GM12874 (cell line): ENCODE measurements at regions not wholly inside any gene's neighbourhood (a gene's known extent, or its start where the extent isn't known, plus 50 kb on each side); places are given as distances from the start of the nearest gene placed in this dataset.

Experiments used
- TF ChIP-seq, protein P1 (sequence below): IDR thresholded peaks from 2 replicates; pipeline ENCODE4 v1.5.1; 2011; ENCODE audit warnings: low read depth, mild to moderate bottlenecking, control low read depth, low read length, moderate library complexity; ENCODE audit not compliant: insufficient read depth

DNA sequence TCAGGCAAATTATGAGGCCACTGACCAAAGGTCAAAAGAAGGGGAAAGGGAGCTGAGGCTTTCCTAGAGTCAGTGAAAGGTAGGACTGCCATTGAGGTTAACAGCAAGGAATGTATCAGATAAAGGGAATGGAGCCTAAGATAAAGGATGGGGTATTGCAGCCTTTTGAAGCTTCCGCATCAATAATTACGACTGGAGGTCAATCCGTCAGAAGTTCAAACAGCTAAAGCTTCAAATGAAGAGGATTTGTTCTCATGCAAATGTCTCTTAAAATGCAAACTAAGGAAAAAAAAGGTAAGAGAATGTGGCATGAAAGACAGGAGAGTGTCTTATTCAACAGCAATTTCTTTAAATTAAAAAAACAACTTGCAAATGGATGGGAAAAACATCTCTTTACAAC, 341.1 kb upstream of the RGMB start:
- TF ChIP-seq, protein P1, sequence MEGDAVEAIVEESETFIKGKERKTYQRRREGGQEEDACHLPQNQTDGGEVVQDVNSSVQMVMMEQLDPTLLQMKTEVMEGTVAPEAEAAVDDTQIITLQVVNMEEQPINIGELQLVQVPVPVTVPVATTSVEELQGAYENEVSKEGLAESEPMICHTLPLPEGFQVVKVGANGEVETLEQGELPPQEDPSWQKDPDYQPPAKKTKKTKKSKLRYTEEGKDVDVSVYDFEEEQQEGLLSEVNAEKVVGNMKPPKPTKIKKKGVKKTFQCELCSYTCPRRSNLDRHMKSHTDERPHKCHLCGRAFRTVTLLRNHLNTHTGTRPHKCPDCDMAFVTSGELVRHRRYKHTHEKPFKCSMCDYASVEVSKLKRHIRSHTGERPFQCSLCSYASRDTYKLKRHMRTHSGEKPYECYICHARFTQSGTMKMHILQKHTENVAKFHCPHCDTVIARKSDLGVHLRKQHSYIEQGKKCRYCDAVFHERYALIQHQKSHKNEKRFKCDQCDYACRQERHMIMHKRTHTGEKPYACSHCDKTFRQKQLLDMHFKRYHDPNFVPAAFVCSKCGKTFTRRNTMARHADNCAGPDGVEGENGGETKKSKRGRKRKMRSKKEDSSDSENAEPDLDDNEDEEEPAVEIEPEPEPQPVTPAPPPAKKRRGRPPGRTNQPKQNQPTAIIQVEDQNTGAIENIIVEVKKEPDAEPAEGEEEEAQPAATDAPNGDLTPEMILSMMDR, result no peak

DNA sequence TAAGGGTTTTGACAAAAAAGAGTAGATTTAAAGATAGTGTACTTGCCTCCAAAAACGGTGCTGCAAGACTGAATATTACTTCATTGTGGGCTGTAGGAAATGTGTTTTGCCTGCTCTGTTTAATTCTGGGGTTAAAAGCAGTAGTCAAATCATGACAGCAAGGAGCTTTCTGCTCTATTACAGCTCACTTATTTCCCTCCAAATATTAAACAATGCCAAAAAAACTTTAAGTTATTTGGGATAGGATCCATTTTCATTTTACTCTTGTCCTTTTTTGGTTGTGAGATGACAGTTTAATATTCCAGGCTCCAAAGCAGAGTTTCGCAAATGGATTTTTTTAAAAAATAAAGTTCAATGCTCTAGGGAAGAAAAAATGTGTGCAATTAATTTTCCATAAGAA, 340.4 kb upstream of the RGMB start:
- TF ChIP-seq, protein P1, result no peak

DNA sequence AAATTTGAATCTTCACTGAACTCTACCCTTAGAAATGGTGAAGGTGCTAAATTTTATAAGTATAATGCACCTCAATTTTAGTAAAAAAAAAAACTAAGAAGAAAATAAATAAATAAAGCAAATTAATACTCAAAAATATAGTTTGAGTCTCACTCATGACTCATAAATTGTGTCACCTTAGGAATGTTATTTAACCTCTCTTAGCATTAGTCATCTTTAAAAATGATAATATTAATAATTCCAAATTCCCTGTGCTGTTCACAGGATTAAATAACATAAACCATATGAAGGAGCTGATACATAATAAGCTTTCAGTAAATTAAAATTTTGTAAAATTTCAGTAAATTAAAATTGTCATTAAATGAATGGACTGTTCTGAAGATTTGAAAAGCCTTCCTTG, 339.8 kb upstream of the RGMB start:
- TF ChIP-seq, protein P1, result no peak

DNA sequence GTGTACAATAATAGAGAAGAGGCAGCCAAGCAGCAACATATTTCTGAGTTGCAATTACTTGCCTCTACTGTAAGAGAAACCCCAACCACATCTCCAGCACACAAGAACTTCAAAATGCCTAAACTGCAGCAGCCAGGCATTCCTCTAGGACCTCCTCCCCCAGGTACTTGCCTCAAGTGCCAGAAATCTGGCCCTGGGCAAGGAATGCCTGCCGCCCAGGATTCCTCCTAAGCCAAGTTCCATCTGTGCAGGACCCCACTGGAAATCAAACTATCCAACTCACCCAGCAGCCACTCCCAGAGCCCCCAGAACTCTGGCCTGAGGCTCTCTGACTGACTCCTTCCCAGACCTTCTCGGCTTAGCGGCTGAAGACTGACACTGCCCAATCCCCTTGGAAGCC, 336.8 kb upstream of the RGMB start:
- TF ChIP-seq, protein P1, result no peak

DNA sequence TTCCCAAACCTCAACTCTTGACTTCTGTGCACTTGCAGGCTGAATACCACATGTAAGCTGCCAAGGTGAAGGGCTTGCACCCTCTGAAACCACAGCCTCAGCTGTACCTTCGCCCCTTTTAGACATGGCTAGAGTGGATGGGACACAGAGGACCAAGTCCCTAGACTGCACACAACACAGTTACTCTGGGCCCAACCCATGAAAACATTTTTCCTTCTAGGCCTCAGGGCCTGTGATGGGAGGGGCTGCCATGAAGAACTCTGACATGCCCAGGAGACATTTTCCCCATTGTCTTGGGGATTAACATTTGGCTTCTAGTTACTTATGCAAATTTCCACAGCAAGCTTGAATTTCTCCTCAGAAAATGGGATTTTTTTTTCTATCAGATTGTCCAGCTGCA, 331.0 kb upstream of the RGMB start:
- TF ChIP-seq, protein P1, result no peak

DNA sequence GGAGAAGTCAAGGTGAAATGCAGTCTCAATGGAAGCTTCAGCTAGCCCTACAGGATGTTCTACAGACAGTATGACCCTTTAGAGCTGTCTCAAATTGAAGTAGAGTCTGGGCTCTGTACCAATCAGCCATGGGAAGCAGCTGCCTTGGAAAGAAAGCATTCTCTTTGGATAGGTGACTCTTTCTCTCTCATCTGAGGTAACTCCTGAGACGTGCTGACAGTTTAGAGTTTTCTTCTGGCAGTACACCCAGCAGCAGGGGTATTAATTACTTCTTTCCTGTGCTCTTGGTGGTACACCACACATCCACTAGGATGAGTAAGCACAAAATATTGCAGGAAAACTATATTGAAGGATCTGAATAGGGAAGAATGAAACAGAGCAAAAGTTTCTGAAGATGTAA, 329.6 kb upstream of the RGMB start:
- TF ChIP-seq, protein P1, result no peak

DNA sequence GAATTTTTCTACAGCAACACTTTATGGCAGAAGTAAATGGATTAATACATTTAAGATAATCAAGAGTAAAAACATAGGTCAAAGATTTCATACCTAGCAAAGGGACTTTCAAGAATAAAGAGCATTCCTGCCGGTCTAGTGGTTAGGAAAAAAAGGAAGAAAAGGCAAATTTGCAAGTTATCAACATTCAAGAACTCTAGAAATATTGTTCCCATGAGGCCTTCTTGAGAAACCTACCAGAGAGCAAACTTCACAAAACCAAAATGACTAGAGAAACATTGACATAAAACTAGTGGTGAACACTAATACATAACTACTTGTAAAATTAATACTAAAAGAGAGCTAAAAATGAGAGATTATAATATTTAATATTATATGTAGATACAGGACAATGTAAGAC, 320.2 kb upstream of the RGMB start:
- TF ChIP-seq, protein P1, result no peak

DNA sequence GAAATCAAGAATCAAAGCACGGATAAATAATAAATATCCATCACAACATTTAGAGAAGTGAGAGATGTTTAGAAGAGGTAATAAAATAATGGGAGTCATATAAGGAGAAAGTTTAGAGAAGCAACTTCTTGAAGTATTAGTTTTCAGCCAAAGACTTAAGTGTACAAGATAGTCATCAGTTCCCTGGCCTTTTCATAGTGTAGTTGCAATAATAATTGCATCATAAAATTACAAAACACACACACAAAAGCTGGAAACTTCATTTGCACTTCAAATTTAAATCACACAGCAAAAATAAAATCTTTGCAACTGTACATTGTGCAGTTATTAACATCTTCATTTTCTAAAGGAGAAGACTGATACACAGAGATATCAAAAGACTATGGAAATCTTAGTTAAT, 319.1 kb upstream of the RGMB start:
- TF ChIP-seq, protein P1, result no peak
